NOMO-1 treated with dmso at 0.1 percent for 144 hours (cell line): ENCODE measurements at regions not wholly inside any gene's neighbourhood (a gene's known extent, or its start where the extent isn't known, plus 50 kb on each side); places are given as distances from the start of the nearest gene placed in this dataset.

Experiments used
- DNase-seq: peaks from one replicate; lab custom pipeline; 2025; ENCODE audit not compliant: unreplicated experiment; lab: John Stamatoyannopoulos, UW

- DNase-seq: no peak
Observed at GRCh38 chr9:82604947-82605656, 457.8 kb downstream of the RASEF start.

GRCh38 chr9:82605657-82606031 lies 457.3 kb downstream of the RASEF start:
- no peak for DNase-seq

GRCh38 chr9:82606071-82606470 lies 456.9 kb downstream of the RASEF start:
- DNase-seq: no peak

GRCh38 chr9:82606492-82607382 lies 456.2 kb downstream of the RASEF start:
- no peak for DNase-seq

- DNase-seq: no peak
Observed at GRCh38 chr9:82608487-82608886, 454.5 kb downstream of the RASEF start.

GRCh38 chr9:82612942-82613341 lies 450.0 kb downstream of the RASEF start:
- DNase-seq: no peak

GRCh38 chr9:82613498-82613897 lies 449.4 kb downstream of the RASEF start:
- no peak for DNase-seq

- DNase-seq: no peak
Observed at GRCh38 chr9:82616545-82616944, 446.4 kb downstream of the RASEF start.

- no peak for DNase-seq
Observed at GRCh38 chr9:82621447-82621846, 441.5 kb downstream of the RASEF start.

- DNase-seq: no peak
Observed at GRCh38 chr9:82637368-82637767, 425.6 kb downstream of the RASEF start.

GRCh38 chr9:82645600-82645999 lies 417.3 kb downstream of the RASEF start:
- no peak for DNase-seq

GRCh38 chr9:82650368-82650767 lies 412.6 kb downstream of the RASEF start:
- no peak for DNase-seq

GRCh38 chr9:82651474-82651873 lies 411.5 kb downstream of the RASEF start:
- DNase-seq: no peak

- DNase-seq: no peak
Observed at GRCh38 chr9:82665324-82665723, 397.6 kb downstream of the RASEF start.

- DNase-seq: no peak
Observed at GRCh38 chr9:82668689-82669199, 394.2 kb downstream of the RASEF start.

GRCh38 chr9:82670000-82670399 lies 392.9 kb downstream of the RASEF start:
- DNase-seq: no peak

GRCh38 chr9:82670726-82671125 lies 392.2 kb downstream of the RASEF start:
- DNase-seq: no peak

GRCh38 chr9:82673201-82673600 lies 389.7 kb downstream of the RASEF start:
- DNase-seq: no peak

- DNase-seq: no peak
Observed at GRCh38 chr9:82673919-82674318, 389.0 kb downstream of the RASEF start.

GRCh38 chr9:82675102-82675501 lies 387.8 kb downstream of the RASEF start:
- DNase-seq: no peak

GRCh38 chr9:82675605-82676004 lies 387.3 kb downstream of the RASEF start:
- DNase-seq: no peak

- no peak for DNase-seq
Observed at GRCh38 chr9:82677086-82677485, 385.9 kb downstream of the RASEF start.
